ENCODE measurements at regions not wholly inside any gene's neighbourhood (a gene's known extent, or its start where the extent isn't known, plus 50 kb on each side); places are given as distances from the start of the nearest gene placed in this dataset.

GRCh38 chr13:111633401-111633800 lies 313.0 kb downstream of the TEX29 start:
- TF ChIP-seq POLR2A (IDR thresholded peaks at IDR 0.05): no peak
- TF ChIP-seq, protein P1, sequence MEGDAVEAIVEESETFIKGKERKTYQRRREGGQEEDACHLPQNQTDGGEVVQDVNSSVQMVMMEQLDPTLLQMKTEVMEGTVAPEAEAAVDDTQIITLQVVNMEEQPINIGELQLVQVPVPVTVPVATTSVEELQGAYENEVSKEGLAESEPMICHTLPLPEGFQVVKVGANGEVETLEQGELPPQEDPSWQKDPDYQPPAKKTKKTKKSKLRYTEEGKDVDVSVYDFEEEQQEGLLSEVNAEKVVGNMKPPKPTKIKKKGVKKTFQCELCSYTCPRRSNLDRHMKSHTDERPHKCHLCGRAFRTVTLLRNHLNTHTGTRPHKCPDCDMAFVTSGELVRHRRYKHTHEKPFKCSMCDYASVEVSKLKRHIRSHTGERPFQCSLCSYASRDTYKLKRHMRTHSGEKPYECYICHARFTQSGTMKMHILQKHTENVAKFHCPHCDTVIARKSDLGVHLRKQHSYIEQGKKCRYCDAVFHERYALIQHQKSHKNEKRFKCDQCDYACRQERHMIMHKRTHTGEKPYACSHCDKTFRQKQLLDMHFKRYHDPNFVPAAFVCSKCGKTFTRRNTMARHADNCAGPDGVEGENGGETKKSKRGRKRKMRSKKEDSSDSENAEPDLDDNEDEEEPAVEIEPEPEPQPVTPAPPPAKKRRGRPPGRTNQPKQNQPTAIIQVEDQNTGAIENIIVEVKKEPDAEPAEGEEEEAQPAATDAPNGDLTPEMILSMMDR (IDR thresholded peaks at IDR 0.05 in 8 of 11, conservative IDR thresholded peaks at IDR 0.05 in 3 of 11): no peak
- no peak for TF ChIP-seq POLR2AphosphoS5 (IDR thresholded peaks at IDR 0.05)

All from spleen (tissue), 7 donors.